HEK293T (cell line): ENCODE measurements at regions not wholly inside any gene's neighbourhood (a gene's known extent, or its start where the extent isn't known, plus 50 kb on each side); places are given as distances from the start of the nearest gene placed in this dataset.

ENCODE experiments used
- CTCF ChIA-PET: fragments of 350-600 bp; formaldehyde crosslinking; extraction: SDS; loops from one replicate; lab custom pipeline; 2021; ENCODE audit warnings: antibody characterized with exemption, inconsistent platforms; lab: Yijun Ruan, JAX
- POLR2A ChIA-PET: fragments of 350-600 bp; formaldehyde crosslinking; extraction: SDS; loops from one replicate; lab custom pipeline; 2020; ENCODE audit warnings: antibody characterized with exemption, inconsistent platforms; lab: Yijun Ruan, JAX
- DNase-seq: peaks from one replicate; pipeline ENCODE4 v3.0.0; 2012; ENCODE audit warnings: mixed read lengths; ENCODE audit errors: extremely low spot score
- ARNT ChIP-seq: fragments of 450-650 bp; IDR thresholded peaks from 2 replicates; pipeline ENCODE4 v1.6.1; 2017; ENCODE audit warnings: mild to moderate bottlenecking
- BHLHE40 ChIP-seq: fragments of 450-650 bp; IDR thresholded peaks from 2 replicates; pipeline ENCODE4 v1.6.1; 2016; ENCODE audit warnings: mild to moderate bottlenecking, moderate library complexity, borderline replicate concordance
- CTBP1 ChIP-seq: fragments of 450-650 bp; IDR thresholded peaks from 2 replicates; pipeline ENCODE4 v1.6.1; 2016; ENCODE audit warnings: borderline replicate concordance
- ELF4 ChIP-seq: fragments of 450-650 bp; IDR thresholded peaks from 2 replicates; pipeline ENCODE4 v1.6.1; 2017; ENCODE audit warnings: antibody characterized with exemption
- FOXA1 ChIP-seq: fragments of 450-650 bp; IDR thresholded peaks from 2 replicates; pipeline ENCODE4 v1.6.1; 2016; ENCODE audit warnings: mild to moderate bottlenecking
- FOXK2 ChIP-seq: fragments of 450-650 bp; IDR thresholded peaks from 2 replicates; pipeline ENCODE4 v1.6.1; 2016; ENCODE audit warnings: mild to moderate bottlenecking
- FOXM1 ChIP-seq: fragments of 450-650 bp; IDR thresholded peaks from 2 replicates; pipeline ENCODE4 v1.6.1; 2017; ENCODE audit warnings: mild to moderate bottlenecking, borderline replicate concordance
- HDGF ChIP-seq: fragments of 450-650 bp; IDR thresholded peaks from 2 replicates; pipeline ENCODE4 v1.6.1; 2017; ENCODE audit warnings: antibody characterized with exemption, borderline replicate concordance
- L3MBTL2 ChIP-seq: fragments of 450-650 bp; conservative IDR thresholded peaks from 2 replicates; pipeline ENCODE4 v1.6.1; 2016; ENCODE audit warnings: mild to moderate bottlenecking
- LEF1 ChIP-seq: fragments of 450-650 bp; IDR thresholded peaks from 2 replicates; pipeline ENCODE4 v1.6.1; 2017; ENCODE audit warnings: mild to moderate bottlenecking, borderline replicate concordance
- NFRKB ChIP-seq: fragments of 450-650 bp; IDR thresholded peaks from 2 replicates; pipeline ENCODE4 v1.6.1; 2016; ENCODE audit warnings: mild to moderate bottlenecking, moderate library complexity
- SP1 ChIP-seq: fragments of 450-650 bp; IDR thresholded peaks from 2 replicates; pipeline ENCODE4 v1.6.1; 2017
- SUZ12 ChIP-seq: fragments of 450-650 bp; IDR thresholded peaks from 2 replicates; pipeline ENCODE4 v1.6.1; 2016; ENCODE audit warnings: mild to moderate bottlenecking
- TARDBP ChIP-seq: fragments of 450-650 bp; IDR thresholded peaks from 2 replicates; pipeline ENCODE4 v1.6.1; 2016
- ZNF384 ChIP-seq: fragments of 450-650 bp; IDR thresholded peaks from 2 replicates; pipeline ENCODE4 v1.6.1; 2016
- TF ChIP-seq, protein P1 (sequence below): fragments of 450-650 bp; IDR thresholded peaks from 2 replicates; pipeline ENCODE4 v1.6.1; 2016

DNA sequence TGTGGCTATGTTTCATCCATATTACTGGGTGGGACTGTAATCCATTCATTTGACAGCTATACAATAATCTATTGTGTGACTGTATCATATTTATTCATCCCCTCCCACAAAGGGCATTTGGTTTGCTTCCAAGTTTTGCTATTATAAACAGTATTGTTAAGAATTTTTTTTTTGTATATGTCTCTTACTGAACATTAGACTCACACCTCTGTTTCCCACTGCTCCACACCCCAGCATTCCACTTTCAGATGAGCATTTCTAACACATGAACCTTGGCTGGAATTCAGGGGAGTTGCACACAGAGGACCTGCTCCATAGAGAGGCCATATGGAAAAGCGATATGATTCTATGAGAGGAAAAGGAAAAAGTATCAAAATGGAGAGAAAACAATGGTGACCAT, 81.6 kb upstream of the DKK2 start:
- ChIA-PET CTCF (no interaction called here), POLR2A (no interaction called here)
- DNase-seq = no peak
- TF ChIP-seq FOXK2 = no peak
- TF ChIP-seq CTBP1 = no peak
- no peak for TF ChIP-seq BHLHE40
- no peak for TF ChIP-seq NFRKB
- no peak for TF ChIP-seq HDGF
- no peak for TF ChIP-seq TARDBP
- TF ChIP-seq SP1 = no peak
- TF ChIP-seq FOXM1 = no peak

DNA sequence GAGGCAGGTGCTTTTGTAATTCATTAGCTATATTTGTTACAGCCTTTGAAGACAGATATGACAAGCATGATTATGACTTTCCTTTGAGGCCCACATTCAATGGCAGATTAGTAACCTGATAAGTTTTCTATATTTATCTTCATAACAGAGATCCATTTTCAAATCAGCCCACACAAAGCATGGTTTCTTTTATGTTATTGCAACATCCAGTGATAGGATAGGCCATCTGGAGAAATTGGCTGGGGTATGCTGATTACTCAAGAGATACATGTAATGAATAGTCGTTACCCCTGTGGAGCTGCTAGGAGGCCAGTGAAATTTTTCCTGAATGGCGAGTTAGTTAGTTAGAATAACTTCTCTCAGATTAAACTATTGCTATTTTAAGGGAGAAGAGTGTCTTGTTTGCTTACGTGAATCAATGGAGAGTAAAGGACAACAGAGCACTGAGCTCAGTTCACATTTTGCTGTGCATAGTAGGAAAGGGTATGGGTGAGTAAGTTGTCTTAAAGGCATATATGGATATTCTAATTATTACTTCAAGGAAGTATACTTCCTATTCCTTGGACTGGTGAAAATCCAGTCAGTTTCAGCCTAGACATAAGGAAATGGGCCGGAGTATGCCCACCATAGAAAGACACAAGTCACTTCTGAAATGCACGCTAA, 79.2 kb upstream of the DKK2 start:
- TF ChIP-seq ZNF384 (no peak), FOXA1 (no peak)
- CTCF ChIA-PET = no interaction called here
- POLR2A ChIA-PET = no interaction called here
- no peak for DNase-seq

DNA sequence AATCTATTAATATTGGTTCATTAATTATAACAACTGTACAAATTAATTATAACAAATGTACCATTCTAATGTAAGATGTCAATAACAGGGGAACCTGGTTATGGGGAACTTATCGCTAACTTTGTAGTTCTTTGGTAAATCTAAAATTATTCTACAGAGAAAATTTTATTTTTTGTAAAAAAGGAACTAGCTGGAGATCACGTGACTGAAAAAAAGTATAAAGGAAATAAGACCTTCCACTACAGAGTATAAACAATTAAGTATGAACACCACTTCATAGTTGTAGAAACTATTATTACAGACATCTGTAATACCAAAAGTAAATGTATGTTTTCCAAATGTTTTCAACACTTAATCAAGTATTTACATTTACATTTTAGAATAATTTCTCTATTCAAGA, 77.9 kb upstream of the DKK2 start:
- CTCF ChIA-PET = no interaction called here
- DNase-seq = no peak
- TF ChIP-seq SUZ12 (no peak), ELF4 (no peak), FOXA1 (no peak), FOXM1 (no peak), CTBP1 (no peak), NFRKB (no peak), L3MBTL2 (no peak), TARDBP (no peak), LEF1 (no peak), ARNT (no peak), ZNF384 (no peak)
- TF ChIP-seq, protein P1, sequence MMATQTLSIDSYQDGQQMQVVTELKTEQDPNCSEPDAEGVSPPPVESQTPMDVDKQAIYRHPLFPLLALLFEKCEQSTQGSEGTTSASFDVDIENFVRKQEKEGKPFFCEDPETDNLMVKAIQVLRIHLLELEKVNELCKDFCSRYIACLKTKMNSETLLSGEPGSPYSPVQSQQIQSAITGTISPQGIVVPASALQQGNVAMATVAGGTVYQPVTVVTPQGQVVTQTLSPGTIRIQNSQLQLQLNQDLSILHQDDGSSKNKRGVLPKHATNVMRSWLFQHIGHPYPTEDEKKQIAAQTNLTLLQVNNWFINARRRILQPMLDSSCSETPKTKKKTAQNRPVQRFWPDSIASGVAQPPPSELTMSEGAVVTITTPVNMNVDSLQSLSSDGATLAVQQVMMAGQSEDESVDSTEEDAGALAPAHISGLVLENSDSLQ = no peak
- POLR2A ChIA-PET = no interaction called here

DNA sequence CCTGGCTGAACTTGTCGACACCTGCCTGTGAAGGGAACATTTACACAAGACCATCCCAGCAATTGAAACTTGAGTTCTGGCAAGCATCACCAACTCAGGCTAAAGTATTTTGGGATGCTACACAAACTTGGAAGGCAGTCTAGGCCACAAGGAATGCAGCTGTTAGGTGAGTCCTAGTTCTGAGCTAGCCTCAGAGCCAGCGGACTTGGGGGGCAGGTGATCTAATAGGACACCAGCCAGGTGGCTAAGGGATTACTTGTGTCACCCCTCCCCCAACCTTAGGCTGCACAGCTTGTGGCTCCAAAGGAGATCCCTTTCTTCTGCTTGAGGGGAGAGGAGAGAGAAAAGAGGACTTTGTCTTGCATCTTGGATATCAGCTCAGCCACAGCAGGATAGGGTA, 62.3 kb upstream of the DKK2 start:
- no peak for DNase-seq
- ChIA-PET POLR2A (no interaction called here), CTCF (no interaction called here)
- TF ChIP-seq, protein P1 = no peak
- TF ChIP-seq LEF1 = no peak
- TF ChIP-seq ARNT = no peak
- TF ChIP-seq FOXA1 = no peak
- TF ChIP-seq FOXK2 = no peak
- TF ChIP-seq SP1 = no peak
- TF ChIP-seq FOXM1 = no peak
- TF ChIP-seq TARDBP = no peak
- TF ChIP-seq SUZ12 = no peak
- no peak for TF ChIP-seq HDGF
- TF ChIP-seq CTBP1 = no peak
- no peak for TF ChIP-seq BHLHE40
- no peak for TF ChIP-seq L3MBTL2
- no peak for TF ChIP-seq NFRKB
- TF ChIP-seq ELF4 = no peak
- no peak for TF ChIP-seq ZNF384

DNA sequence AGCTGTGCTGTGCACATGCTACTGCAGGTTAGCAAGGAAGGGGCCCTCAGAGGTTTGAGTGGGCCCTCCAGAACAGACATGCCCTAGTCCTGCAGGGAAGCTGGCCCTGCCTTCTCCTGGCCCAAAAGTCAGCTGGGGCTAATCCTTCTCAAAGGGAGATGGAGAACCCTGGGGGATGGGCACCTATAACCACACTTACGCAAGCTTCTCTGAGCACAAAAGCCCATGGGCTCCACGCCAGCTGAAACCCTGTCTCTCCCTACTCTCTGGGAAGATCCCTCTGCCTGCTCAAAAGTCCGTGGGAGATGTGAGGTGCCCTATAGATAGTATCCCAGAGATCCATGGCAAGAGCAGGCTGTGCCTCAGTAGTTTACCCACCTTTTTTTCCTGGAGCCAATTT, 58.9 kb upstream of the DKK2 start:
- TF ChIP-seq NFRKB = no peak
- ChIA-PET POLR2A (no interaction called here), CTCF (no interaction called here)
- no peak for DNase-seq

DNA sequence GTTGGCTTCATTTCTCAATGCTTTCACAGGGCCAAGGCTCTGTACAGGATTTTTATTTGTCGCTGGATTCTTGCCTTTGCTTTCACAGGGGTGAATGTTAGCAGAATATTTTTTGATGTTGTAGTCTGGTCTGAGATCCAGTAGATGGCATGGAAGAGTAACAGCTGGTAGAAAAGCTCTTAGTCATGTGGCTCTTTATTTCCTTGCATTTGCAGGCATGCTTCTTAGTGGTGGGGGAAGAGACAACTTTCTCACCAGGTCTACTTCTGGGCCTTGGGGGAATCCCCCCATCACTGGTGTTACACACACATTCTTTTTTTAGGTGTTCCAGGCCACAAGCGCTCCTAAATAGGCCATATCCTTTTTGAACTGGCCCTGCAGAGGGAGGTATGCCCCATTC, 58.2 kb upstream of the DKK2 start:
- peak; percentile 10 for DNase-seq
- POLR2A ChIA-PET = no interaction called here
- CTCF ChIA-PET = no interaction called here
- no peak for TF ChIP-seq FOXM1
- no peak for TF ChIP-seq BHLHE40
- no peak for TF ChIP-seq ZNF384
- TF ChIP-seq, protein P1 = no peak
- TF ChIP-seq NFRKB = no peak
- no peak for TF ChIP-seq ARNT
- no peak for TF ChIP-seq FOXK2
- TF ChIP-seq FOXA1 = no peak
- no peak for TF ChIP-seq CTBP1
- TF ChIP-seq LEF1 = no peak
- no peak for TF ChIP-seq SUZ12
- no peak for TF ChIP-seq SP1
- TF ChIP-seq TARDBP = no peak
- TF ChIP-seq ELF4 = no peak
- TF ChIP-seq HDGF = no peak
- no peak for TF ChIP-seq L3MBTL2
